GM21619 (cell line): ENCODE measurements at regions not wholly inside any gene's neighbourhood (a gene's known extent, or its start where the extent isn't known, plus 50 kb on each side); places are given as distances from the start of the nearest gene placed in this dataset.
"Not testable (repeated sequence)": the region's sequence is repeated elsewhere in the genome, so short reads cannot be mapped to it uniquely, and the experiment has no call there.

ENCODE experiments used
- ATAC-seq: cut with Tn5 transposase; IDR thresholded peaks from one replicate; pipeline ENCODE4 v1.9.1; 2021; ENCODE audit not compliant: unreplicated experiment

DNA sequence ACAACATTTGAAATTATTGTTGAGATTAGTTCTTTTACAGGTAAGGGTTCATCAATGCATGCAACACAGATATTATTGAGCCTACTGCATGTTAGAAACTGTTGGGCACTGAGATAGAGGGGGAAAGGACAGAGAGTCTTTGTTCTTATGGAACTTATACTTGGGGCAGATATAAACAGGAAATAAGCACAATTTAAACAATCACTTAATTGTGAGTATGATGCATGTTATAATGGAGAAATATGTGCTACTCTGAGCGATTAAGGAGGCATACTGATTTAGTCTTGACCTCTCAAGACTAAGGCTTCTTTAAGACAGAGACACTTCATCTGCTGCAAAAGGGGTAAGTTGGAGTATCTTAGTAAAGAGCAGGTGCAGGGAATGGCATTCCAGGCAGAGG, 593.3 kb downstream of the CCSER2 start:
- no peak for ATAC-seq

GRCh38 chr10:84924131-84924530, 595.7 kb downstream of the CCSER2 start:
- ATAC-seq, result no peak

GRCh38 chr10:84925495-84925894, 597.1 kb downstream of the CCSER2 start:
- no peak for ATAC-seq

- no peak for ATAC-seq
These were observed 605.0 kb downstream of the CCSER2 start for GRCh38 chr10:84933402-84933801.

- no peak for ATAC-seq
These were observed 607.4 kb downstream of the CCSER2 start for GRCh38 chr10:84935772-84936171.

GRCh38 chr10:84938117-84938905, 609.9 kb downstream of the CCSER2 start:
- ATAC-seq, result no peak

- no peak for ATAC-seq
These were observed 615.2 kb downstream of the CCSER2 start for GRCh38 chr10:84943541-84943940.

GRCh38 chr10:84944187-84944586, 615.8 kb downstream of the CCSER2 start:
- ATAC-seq, result no peak

- ATAC-seq, result no peak
These were observed 617.4 kb downstream of the CCSER2 start for GRCh38 chr10:84945791-84946190.

- no peak for ATAC-seq
These were observed 618.5 kb downstream of the CCSER2 start for GRCh38 chr10:84946904-84947303.

- no peak for ATAC-seq
These were observed 620.3 kb downstream of the CCSER2 start for GRCh38 chr10:84948644-84949043.

DNA sequence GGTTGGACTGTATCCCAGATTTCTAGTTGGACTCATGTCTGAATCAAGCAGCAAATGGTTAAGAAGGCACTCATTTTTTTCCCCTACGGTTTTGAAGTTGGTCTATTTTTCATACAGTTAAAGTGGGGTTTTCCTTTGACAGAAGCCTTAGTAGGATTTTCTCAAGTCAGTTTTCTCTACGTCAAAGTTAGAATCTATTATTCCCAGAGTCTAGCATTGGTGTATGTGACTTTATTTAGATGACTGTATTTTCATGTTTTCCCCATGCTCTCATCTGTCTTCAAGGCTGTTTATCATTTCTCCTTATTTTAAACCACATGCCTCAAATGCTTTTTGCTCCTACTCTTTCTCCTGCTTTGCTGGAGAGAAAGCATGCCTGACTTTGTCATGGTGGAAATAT, 623.2 kb downstream of the CCSER2 start:
- ATAC-seq, result no peak

- no peak for ATAC-seq
These were observed 629.0 kb downstream of the CCSER2 start for GRCh38 chr10:84957427-84957826.

DNA sequence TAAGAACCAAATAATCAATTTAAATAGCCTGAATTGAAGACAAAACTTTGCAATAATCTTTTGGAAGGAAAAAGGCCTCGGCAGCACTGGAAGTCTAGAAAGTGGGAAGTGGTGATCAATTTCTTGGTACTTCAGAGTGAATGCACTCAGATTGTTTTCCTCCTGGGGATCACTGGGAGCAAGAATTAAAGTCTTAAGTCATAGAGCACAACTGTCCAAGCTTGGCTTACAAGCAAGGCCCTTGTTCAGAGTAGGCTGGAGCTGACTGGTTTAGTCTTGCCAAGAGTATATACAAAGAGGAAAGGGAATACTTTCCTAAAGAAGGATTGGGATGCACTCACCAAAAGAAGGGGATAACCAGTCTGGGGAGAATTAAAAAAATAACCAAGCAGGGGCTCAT, 637.1 kb downstream of the CCSER2 start:
- no peak for ATAC-seq

DNA sequence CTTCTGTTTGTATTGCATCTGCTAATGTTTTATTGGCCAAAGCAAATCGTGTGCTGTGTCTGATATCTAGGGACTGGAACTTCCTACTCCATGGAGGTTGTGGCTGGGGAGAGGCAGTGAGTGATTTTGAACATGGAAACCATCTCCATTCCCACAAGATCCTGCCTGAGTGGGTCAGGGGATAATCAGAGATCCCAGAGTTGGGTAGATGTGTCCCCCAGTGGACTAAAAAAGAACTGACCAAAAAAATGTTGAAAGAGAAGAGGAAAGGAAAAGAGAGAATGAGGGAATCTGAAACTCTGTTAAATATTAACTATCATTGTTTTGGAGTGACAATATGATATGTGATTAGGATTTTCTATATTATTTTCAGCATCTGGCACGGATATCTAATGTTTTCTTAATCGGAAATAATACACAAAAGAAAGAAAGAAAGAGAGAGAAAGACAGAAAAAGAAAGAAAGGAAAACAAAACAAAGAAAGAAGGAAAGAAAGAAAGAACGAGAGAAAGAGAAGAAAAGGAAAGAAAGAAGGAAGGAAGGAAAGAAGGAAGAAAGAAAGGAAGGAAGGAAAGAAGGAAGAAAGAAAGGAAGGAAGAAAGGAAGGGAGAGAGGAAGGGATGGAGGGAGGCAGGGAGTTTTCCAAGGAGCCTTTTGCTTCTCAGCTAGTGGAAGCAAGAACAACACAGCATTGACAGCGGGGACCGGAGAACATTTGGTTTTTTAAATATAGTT, 638.5 kb downstream of the CCSER2 start:
- no peak for ATAC-seq

DNA sequence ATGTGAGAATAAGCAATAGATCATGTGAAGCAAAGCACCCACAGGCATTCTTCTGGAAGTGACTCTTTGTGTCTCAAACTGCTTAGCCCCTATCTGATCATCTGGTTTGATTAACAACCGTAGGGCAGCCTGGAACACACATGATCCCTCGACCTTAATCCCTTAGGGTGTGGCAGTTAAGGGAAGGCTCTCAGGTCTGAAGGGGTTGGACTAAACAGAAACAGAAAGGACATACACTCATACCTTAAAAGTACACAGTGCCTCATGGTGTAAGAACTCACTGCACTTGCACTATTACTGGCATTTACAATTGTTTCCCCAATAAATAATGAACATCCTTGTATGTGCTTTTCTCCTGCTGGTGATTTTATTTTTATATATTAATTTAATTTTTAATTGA, 640.9 kb downstream of the CCSER2 start:
- not testable (repeated sequence) for ATAC-seq

GRCh38 chr10:84987039-84987438, 658.6 kb downstream of the CCSER2 start:
- ATAC-seq, result no peak

- ATAC-seq, result no peak
These were observed 659.6 kb downstream of the CCSER2 start for GRCh38 chr10:84988011-84988410.

DNA sequence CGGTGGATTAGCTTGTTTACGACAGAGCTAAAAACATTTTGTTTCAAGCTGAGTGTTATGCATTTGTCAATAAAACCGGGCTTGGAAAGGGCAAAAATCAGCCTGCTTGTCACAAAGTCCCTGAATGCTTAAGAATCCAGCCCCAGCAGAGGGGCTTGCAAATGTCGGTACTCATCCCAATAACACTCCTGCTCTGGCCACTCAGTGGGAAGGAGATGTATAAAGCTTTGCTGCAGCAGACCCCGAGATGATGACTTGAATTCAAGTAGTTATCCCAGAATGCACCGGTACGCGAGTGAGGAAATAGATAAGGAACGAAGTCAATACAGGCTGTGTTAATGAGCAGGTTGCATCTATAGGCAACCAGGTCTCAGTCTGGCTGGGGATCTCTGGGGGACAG, 662.3 kb downstream of the CCSER2 start:
- no peak for ATAC-seq

DNA sequence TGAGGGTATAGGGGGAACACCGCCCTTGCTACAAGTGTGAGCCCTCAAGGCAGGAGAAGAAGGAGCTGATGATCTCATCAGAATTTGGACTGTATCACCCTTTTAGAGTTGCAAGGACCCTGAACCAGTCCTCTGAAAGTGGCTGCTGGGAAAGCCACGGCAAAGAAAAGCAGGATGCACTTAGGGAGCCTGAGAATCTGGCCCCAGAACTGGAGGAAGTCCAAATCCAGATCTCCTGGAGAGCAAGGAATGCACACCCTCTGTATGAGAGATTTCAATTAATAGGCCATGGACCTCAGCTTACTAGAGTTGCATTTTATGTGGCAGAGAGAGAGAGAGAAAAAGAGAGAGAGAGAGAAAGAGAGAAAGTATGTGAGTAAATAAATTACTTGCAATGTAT, 662.9 kb downstream of the CCSER2 start:
- ATAC-seq, result no peak

- no peak for ATAC-seq
These were observed 665.1 kb downstream of the CCSER2 start for GRCh38 chr10:84993251-84994035.

- ATAC-seq, result no peak
These were observed 666.3 kb downstream of the CCSER2 start for GRCh38 chr10:84994722-84995121.
